ENCODE measurements at regions not wholly inside any gene's neighbourhood (a gene's known extent, or its start where the extent isn't known, plus 50 kb on each side); places are given as distances from the start of the nearest gene placed in this dataset.
A peak's percentile ranks its signal among the peaks of the same experiment; 100 is the strongest.
"Not testable (repeated sequence)": the region's sequence is repeated elsewhere in the genome, so short reads cannot be mapped to it uniquely, and the experiment has no call there.

DNA sequence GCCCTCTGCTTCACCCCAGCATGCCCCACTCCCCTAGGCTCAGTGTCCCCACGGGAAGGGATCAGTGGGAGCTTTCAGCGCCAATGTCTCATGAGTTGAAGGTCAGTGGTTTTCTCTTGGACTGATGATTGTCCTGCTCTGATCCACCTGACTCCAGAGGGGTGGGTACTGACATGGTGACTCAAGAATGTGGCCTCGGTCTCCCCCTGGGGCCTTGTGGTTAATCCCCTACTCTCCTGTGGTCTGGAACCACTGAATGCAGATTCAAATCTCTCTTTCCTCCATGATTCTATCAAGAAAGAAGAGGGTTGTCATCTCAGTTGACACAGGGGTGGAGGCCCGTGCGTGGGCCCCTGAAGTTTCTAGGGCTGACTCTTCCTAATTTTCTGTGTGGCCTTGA lies 176.9 kb downstream of the RPS24 start:
- DNase-seq (ENCODE audit: low read depth, low spot score) = peak; percentile 28

DNA sequence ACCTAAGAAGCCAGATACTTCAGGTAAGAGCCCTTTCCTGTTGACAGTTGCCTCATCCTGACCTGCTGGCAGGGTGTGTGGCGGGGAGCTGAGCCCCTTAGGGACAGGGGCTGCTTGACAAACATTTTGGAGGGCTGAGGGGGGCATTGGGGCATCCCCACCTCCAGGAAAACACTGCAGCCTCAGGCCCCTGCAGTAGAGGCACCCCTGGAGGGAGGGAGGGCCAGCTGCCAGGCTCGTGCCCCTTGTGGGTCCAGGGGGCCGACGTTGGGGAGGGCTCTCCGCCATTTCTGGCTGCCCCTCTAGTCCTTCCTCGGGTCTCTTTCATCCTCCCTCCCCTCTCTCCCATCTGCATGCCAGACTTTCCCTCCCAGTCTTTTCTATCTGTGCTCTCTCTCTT lies 177.3 kb downstream of the RPS24 start:
- DNase-seq (ENCODE audit: low read depth, low spot score) = no peak

- DNase-seq (ENCODE audit: low read depth, low spot score) = peak; percentile 78
Measured at GRCh38 chr10:78211561-78212051, 177.9 kb downstream of the RPS24 start.

DNA sequence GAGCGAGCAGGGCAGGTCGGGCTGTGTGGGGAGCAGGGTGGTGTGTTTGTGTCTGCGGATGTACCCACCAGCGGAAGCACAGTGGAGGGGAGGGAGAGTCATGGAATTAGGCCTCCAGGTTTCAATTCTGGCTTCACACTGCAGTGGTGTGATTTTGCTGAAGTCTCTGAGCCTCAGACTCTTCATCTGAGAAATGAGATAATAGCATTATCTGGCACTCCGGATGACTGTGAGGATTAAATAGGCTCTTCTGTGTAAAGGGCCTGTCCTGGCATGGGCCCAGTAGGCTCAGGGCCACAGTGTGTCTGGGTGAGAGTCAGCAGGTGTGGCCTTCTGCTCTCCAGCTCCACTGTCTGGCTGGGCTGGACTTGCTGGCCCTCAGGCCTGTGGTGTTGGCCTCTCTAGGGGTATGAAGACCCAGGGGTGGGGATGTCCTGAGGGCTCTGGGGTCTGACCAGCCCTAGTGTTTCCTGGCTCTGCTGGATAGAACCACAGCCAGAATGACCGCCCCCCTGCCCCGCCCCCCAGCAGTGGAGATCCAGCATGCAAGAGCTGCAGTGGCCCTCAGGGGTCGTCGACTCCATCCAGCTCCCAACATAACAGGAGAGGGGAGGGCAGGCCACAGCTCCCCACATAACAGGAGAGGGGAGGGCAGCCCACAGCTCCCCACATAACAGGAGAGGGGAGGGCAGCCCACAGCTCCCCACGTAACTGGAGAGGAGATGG lies 178.6 kb downstream of the RPS24 start:
- DNase-seq (ENCODE audit: low read depth, low spot score) = no peak

DNA sequence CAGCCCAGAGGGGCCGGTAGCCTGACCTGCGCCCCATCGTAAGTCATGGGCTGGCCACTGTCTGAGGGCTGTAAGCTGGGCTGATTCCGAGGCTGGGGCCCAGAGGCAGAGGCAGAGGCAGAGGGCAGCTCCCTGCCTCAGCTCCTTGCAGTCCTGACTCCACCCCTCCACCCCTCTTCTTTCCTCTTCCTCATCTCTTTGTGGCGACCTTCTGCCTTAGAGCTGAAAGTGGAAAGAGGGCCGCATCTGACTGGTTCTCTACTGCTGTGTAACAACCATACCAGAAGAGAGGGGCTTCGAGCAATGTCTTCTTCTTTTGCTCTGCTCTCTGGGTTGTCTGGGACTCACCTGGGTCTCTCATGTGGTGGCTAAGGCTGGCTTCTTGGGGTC lies 179.1 kb downstream of the RPS24 start:
- DNase-seq (ENCODE audit: low read depth, low spot score) = no peak

DNA sequence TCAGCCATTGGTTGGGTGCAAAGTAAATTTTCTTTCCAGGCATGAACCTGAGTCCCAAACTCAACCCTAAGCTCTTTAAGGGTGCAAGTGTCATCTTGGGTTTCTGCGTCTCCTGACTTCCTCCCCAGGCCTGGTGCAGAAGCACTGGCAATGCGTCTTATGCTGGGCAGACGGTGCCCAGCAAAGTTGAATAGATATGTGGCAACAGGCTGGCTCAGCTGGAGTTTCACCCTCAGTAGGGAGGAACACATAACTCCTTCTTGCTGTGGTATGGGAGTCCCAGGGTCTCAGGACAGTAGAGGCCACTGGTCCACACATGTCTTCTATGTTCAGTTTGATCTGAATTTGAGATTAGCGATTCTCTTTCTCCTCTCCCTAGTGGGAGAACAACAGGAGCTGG lies 181.3 kb downstream of the RPS24 start:
- DNase-seq (ENCODE audit: low read depth, low spot score) = no peak

GRCh38 chr10:78215645-78216044 lies 182.0 kb downstream of the RPS24 start:
- DNase-seq (ENCODE audit: low read depth, low spot score) = peak; percentile 80

- no peak for DNase-seq (ENCODE audit: low read depth, low spot score)
Measured at GRCh38 chr10:78217336-78217735, 183.7 kb downstream of the RPS24 start.

DNA sequence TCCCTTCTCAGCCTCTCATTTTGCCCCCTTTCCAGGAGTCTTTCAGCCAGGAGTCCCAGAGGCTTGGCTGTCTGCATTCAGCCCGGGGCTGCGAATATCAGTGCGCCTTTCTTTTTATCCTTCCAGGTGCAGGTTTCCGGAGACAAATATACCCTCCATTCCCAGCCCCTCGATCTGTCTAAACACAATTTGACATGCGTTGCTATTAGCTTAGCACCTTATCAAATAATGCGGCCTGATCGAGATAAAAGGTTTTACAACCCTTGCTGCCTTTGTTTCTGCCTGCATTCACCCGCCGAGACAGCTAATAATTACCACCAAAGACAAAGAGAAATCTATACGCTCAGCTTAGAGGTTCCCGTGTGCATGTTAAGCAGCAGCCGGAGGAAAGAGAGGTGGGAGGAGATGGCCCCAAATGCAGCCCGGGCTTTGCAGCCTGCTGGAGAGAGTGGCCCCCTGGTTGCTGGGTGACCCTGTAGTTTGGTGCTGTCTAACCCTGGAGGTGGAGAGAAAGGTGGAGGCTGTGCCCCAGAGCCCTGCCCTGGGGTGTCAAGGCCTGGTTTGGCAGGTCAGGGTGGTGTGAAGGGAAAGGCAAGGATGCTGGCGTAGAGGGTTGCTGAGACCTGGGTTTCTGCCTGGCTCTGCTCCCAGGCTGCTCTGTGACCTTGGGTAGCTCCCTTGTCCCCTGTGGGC lies 185.3 kb downstream of the RPS24 start:
- no peak for DNase-seq (ENCODE audit: low read depth, low spot score)

DNA sequence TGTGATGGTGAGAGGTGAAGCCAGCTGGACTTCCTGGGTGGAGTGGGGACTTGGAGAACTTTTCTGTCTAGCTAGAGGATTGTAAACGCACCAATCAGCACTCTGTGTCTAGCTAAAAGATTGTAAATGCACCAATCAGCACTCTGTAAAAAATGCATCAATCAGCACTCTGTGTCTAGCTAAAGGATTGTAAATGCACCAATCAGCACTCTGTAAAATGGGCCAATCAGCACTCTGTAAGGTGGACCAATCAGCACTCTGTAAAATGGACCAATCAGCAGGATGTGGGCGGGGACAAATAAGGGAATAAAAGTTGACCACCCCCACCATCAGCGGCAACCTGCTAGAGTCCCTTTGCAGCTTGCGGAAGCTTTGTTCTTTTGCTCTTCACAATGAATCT lies 185.9 kb downstream of the RPS24 start:
- not testable (repeated sequence) for DNase-seq (ENCODE audit: low read depth, low spot score)

GRCh38 chr10:78220781-78221180 lies 187.1 kb downstream of the RPS24 start:
- no peak for DNase-seq (ENCODE audit: low read depth, low spot score)

DNA sequence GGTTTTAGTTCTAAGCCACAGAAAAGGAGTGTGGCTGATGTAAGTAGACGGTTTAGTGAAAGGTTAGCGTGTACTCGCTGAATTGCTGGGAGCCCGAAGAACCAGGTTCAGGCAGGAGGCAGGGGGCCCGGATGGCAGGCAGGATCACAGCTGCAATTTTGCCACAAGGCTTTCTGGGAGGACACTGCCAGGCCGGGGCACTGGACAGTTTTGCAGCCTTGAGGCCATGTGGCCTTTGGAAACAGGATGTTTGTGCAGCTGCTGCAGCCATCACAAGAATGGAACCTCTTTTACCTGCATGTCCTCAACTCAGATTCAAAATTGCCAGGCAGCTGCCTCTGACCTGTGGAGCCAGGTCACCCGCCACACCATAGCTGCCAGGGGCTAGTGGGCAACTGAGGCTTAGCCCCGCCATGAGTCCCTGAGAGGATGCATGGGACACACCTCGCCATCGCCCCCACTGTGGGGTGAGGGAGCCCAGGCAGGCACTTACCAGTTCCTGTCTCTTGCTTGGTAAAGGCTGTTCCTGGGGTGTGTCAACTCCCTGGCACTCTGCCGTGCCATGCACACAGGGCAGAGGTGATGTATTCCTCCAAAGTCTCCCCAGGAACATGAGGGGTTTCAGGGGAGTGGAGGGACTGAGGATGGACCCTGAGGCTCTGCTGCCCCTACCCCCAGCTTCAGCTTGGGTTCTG lies 188.6 kb downstream of the RPS24 start:
- no peak for DNase-seq (ENCODE audit: low read depth, low spot score)

- DNase-seq (ENCODE audit: low read depth, low spot score) = no peak
Measured at GRCh38 chr10:78223088-78223487, 189.4 kb downstream of the RPS24 start.

DNA sequence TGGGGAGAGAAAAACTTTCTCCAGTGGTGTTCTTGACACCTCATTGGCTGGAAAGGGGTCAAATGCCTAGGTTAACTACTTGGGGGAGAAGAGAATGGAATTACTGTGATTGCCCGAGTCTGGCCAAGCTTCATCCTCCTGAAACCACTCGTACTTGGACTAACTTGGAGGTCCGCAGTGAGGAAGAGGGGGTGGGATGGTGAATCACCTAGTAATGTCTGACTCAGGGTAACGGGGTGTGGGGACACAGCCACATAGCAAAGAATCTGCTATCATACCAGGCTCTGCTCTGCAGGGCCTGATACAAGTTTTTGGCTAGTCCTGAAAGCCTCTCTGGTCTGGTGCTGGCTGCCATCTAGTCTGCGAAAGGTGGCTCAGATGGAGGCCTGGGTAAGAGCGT lies 190.9 kb downstream of the RPS24 start:
- DNase-seq (ENCODE audit: low read depth, low spot score) = peak; percentile 57

- DNase-seq (ENCODE audit: low read depth, low spot score) = no peak
Measured at GRCh38 chr10:78225594-78225993, 191.9 kb downstream of the RPS24 start.

GRCh38 chr10:78229489-78229888 lies 195.8 kb downstream of the RPS24 start:
- no peak for DNase-seq (ENCODE audit: low read depth, low spot score)

DNA sequence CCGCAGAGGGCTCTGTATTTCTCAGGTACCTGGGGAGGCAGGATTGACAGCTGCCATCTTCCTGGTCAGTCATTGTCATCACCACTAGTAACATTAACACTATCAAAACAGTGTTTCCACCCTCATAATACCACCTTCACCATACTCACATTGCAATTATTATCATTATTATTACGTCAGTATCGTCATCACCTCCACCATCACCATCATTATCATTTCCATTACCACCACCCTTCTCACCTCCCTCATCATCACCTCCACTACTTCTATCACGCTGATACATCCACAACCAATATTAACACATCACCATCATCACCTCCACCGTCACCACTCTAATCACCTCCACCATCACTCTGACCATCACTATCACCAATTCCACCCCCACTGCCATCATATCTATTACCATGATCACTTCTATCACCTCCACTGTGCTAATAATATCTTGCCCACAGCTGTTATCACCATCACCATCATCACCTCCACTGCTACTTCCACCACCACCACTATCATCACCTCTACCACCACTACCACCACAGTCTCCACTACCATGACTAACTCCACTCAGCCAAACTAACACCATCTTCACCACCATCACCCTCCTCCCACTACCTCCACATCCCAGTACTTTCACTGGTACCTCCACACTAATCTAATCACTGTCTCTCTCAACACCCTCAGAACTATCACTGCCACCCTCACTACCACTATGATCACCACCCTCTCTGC lies 196.4 kb downstream of the RPS24 start:
- DNase-seq (ENCODE audit: low read depth, low spot score) = no peak

- no peak for DNase-seq (ENCODE audit: low read depth, low spot score)
Measured at GRCh38 chr10:78231327-78231726, 197.7 kb downstream of the RPS24 start.

GRCh38 chr10:78231939-78232338 lies 198.3 kb downstream of the RPS24 start:
- no peak for DNase-seq (ENCODE audit: low read depth, low spot score)

- no peak for DNase-seq (ENCODE audit: low read depth, low spot score)
Measured at GRCh38 chr10:78236416-78237015, 202.9 kb downstream of the RPS24 start.

- DNase-seq (ENCODE audit: low read depth, low spot score) = not testable (repeated sequence)
Measured at GRCh38 chr10:78237951-78238350, 204.3 kb downstream of the RPS24 start.

DNA sequence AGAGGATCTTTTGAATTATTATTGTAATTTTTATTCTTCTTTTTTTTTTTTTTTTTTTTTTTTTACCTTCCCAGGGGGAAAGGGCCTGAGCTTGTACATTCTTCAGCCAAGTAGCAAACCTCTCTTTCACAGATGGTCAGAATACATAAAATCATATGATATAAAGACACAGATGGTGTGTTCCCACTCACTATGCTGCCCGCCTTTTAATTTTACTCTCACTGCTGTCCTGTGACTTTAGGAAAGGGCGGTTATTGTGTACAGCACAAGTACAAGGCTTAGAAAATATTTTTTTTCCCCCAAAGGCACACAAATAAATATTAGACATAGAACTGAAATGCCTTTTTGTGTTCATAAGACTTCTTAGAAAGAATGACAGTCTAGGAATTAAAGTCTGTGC lies 213.6 kb downstream of the RPS24 start:
- DNase-seq (ENCODE audit: low read depth, low spot score) = no peak

All from astrocyte of the hippocampus (primary cell).